Osteocyte (in vitro differentiated cells): ENCODE measurements at regions not wholly inside any gene's neighbourhood (a gene's known extent, or its start where the extent isn't known, plus 50 kb on each side); places are given as distances from the start of the nearest gene placed in this dataset.

Source experiments
- DNase-seq: peaks from one replicate; pipeline ENCODE4 v3.0.0; 2021; ENCODE audit warnings: mixed read lengths; ENCODE audit not compliant: unreplicated experiment; ENCODE audit errors: extremely low spot score
- H3K27ac Mint-ChIP-seq: one replicate; pipeline ENCODE4 v1.8.0; 2021; ENCODE audit warnings: mild to moderate bottlenecking, mixed read lengths; ENCODE audit not compliant: unreplicated experiment
- H3K27me3 Mint-ChIP-seq: one replicate; pipeline ENCODE4 v1.8.0; 2021; ENCODE audit warnings: mixed read lengths; ENCODE audit not compliant: unreplicated experiment
- H3K36me3 Mint-ChIP-seq: one replicate; pipeline ENCODE4 v1.8.0; 2021; ENCODE audit warnings: mixed read lengths; ENCODE audit not compliant: unreplicated experiment
- H3K4me1 Mint-ChIP-seq: one replicate; pipeline ENCODE4 v1.8.0; 2021; ENCODE audit warnings: mixed read lengths; ENCODE audit not compliant: unreplicated experiment
- H3K4me3 Mint-ChIP-seq: one replicate; pipeline ENCODE4 v1.8.0; 2021; ENCODE audit warnings: mild to moderate bottlenecking, moderate library complexity, mixed read lengths; ENCODE audit not compliant: unreplicated experiment
- H3K9me3 Mint-ChIP-seq: one replicate; pipeline ENCODE4 v1.8.0; 2021; ENCODE audit warnings: mixed read lengths; ENCODE audit not compliant: unreplicated experiment
- TF ChIP-seq, protein P1 (sequence below): fragments of 200-600 bp; sonication (generic); IDR thresholded peaks from 2 replicates; pipeline ENCODE4 v1.5.0; 2021; ENCODE audit warnings: antibody characterized with exemption, mild to moderate bottlenecking, moderate library complexity

DNA sequence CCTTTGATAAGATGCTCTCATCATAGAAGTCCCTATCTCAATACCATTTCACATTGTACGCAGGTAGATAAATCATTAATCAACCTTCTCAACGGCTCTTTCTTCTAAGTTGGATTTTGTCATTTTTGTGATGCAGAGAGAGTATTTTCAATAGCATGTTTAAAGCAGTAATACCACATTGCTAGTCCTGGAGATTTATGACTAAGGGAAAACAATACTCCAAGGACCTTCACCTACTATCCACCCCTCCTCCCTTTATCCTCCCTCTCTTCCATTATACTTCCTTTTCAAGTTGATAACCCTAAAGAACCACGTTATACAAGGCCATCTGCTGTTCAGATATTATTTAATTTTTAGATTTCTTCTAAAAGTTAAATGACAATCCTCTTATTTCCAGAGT is 65.3 kb upstream of the CHMP2B start:
- no peaks in the 10 kb centered on the region for H3K9me3 Mint-ChIP-seq
- no peak for DNase-seq
- H3K36me3 Mint-ChIP-seq = peaks cover 2% of the 10 kb centered on the region
- no peaks in the 10 kb centered on the region for H3K4me1 Mint-ChIP-seq
- no peak overlapping the region for H3K4me3 Mint-ChIP-seq
- H3K27ac Mint-ChIP-seq = no peak overlapping the region
- peaks cover 10% of the 10 kb centered on the region for H3K27me3 Mint-ChIP-seq
- TF ChIP-seq, protein P1, sequence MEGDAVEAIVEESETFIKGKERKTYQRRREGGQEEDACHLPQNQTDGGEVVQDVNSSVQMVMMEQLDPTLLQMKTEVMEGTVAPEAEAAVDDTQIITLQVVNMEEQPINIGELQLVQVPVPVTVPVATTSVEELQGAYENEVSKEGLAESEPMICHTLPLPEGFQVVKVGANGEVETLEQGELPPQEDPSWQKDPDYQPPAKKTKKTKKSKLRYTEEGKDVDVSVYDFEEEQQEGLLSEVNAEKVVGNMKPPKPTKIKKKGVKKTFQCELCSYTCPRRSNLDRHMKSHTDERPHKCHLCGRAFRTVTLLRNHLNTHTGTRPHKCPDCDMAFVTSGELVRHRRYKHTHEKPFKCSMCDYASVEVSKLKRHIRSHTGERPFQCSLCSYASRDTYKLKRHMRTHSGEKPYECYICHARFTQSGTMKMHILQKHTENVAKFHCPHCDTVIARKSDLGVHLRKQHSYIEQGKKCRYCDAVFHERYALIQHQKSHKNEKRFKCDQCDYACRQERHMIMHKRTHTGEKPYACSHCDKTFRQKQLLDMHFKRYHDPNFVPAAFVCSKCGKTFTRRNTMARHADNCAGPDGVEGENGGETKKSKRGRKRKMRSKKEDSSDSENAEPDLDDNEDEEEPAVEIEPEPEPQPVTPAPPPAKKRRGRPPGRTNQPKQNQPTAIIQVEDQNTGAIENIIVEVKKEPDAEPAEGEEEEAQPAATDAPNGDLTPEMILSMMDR = no peak

DNA sequence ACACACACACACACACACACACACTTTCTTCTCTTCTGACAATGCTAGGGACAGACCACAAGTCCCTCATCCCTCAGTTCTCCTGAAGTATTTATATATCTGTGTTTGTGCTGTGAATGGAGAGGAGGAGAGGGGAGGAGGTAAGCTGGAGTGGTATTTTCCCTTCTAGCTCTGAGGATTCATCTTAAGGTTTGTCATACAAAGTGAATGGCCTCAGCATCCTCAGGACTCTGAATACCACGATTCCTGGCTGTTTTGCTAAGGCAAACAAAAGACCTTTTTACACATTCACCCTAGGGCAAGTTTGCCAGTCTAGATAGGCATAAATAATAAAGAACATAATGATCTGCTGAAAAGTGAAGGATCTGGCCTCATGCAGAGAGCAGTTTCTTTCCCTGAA is 65.7 kb upstream of the CHMP2B start:
- Mint-ChIP-seq H3K27ac (no peak overlapping the region), H3K27me3 (peaks cover 14% of the 10 kb centered on the region)

DNA sequence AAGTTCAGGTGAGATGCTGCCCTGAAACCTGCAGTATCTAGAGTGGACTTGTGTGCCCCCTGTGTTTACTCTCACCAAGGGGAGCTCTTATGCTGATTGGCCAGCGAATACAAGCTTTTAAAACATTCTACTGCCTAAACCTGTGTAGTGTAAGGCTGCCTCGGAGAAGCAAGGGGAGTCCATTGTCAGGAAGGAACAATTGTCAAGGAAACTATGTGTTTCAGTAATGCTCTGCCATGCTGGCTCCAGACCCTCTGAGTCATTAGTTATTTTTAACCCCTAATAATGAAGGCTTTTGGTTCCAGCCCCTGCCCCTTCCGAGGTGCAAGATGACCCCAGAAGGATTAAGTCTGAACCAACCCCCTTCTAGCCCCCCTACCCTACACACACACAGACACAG is 66.1 kb upstream of the CHMP2B start:
- Mint-ChIP-seq H3K27me3 (peaks cover 14% of the 10 kb centered on the region), H3K9me3 (no peaks in the 10 kb centered on the region), H3K4me1 (no peaks in the 10 kb centered on the region), H3K4me3 (no peak overlapping the region), H3K36me3 (peaks cover 2% of the 10 kb centered on the region), H3K27ac (no peak overlapping the region)
- TF ChIP-seq, protein P1 = no peak
- DNase-seq = no peak

More for the DNA sequence above, 65.7 kb upstream of the CHMP2B start:
- Mint-ChIP-seq H3K4me3 (no peak overlapping the region), H3K4me1 (no peaks in the 10 kb centered on the region), H3K9me3 (no peaks in the 10 kb centered on the region), H3K36me3 (peaks cover 2% of the 10 kb centered on the region)
- no peak for DNase-seq
- TF ChIP-seq, protein P1 = no peak

DNA sequence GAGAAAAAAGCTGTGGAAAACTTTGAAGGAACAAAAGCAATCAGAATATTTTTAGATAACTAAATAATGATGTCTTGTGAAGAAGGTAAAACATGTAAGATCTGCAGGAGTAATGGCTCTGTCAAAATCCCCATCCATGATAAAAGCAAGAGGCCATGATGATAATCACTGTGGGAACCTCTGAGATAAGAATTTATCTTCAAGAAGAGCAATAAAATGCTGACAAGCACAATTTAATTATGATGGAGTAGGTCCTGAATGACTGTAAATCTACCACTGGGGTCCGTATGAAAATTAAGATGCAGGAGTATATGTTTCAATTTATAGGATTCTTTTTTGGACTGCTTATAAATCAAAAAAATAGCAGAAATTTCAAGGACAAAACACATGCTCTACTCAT is 68.3 kb upstream of the CHMP2B start:
- Mint-ChIP-seq H3K27me3 (peaks cover 24% of the 10 kb centered on the region), H3K9me3 (no peaks in the 10 kb centered on the region), H3K36me3 (peaks cover 2% of the 10 kb centered on the region), H3K4me3 (no peak overlapping the region), H3K27ac (no peak overlapping the region), H3K4me1 (no peaks in the 10 kb centered on the region)
- TF ChIP-seq, protein P1 = no peak
- DNase-seq = no peak

DNA sequence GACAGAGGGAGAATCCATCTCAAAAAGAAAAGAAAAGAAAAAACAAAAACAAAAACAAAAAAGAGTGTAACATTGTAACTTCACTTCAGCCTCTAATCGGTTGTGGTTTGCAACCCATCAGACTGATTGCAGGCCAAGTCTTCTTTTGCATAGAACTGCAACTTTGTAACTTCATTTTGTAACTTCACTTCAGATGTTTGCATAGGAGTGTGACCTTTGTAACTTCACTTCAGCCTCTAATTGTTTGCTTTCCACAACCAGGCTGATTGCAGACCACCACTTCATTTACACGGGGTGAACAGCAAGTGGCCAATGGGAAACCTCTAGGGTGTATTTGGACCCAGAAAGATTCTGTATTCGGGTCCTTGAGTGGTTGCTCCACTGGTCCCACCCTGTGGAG is 79.1 kb upstream of the CHMP2B start:
- Mint-ChIP-seq H3K27me3 (peaks cover 32% of the 10 kb centered on the region), H3K4me1 (no peaks in the 10 kb centered on the region), H3K9me3 (peaks cover 3% of the 10 kb centered on the region), H3K36me3 (no peaks in the 10 kb centered on the region), H3K27ac (no peak overlapping the region), H3K4me3 (no peak overlapping the region)
- DNase-seq = no peak
- TF ChIP-seq, protein P1 = no peak
